Gastroesophageal sphincter (tissue), 3 donors: ENCODE measurements at regions not wholly inside any gene's neighbourhood (a gene's known extent, or its start where the extent isn't known, plus 50 kb on each side); places are given as distances from the start of the nearest gene placed in this dataset.

ENCODE experiments used
- CTCF ChIP-seq, 4 experiments: fragments of 200-600 bp in 2 of 4; fragments of 450-650 bp in 2 of 4; sonication (generic) in 1 of 4; IDR thresholded peaks; one replicate each; pipeline ENCODE4 v1.5.1; 2017 to 2019; ENCODE audit warnings: antibody characterized with exemption in 4 of 4, mild to moderate bottlenecking in 2 of 4, moderate library complexity in 2 of 4
- POLR2AphosphoS5 ChIP-seq: sonication (generic); formaldehyde crosslinking; IDR thresholded peaks from one replicate; pipeline ENCODE4 v1.6.1; 2017; ENCODE audit warnings: antibody characterized with exemption

- TF ChIP-seq POLR2AphosphoS5 (no peak), CTCF (IDR thresholded peaks at IDR 0.05) (no peak)
Observed at GRCh38 chr16:51376080-51376479, 225.0 kb upstream of the SALL1 start.
